Panc1 (cell line): ENCODE measurements at regions not wholly inside any gene's neighbourhood (a gene's known extent, or its start where the extent isn't known, plus 50 kb on each side); places are given as distances from the start of the nearest gene placed in this dataset.

Experiments
- ATAC-seq: fragments of 200-7000 bp; cut with Tn5 transposase; 2 replicates; pipeline ENCODE4 v1.9.1; 2020; ENCODE audit warnings: mild to moderate bottlenecking, moderate library complexity
- BruUV-seq: library from RNA; stranded (reverse); fragments of 400-500 nt; replicated peaks from 2 replicates; lab custom pipeline; 2021; lab: Mats Ljungman, UMichigan
- CTCF ChIA-PET: fragments of 300-600 bp; sonication (Branson Sonifier 250); formaldehyde crosslinking; loops from one replicate; lab custom pipeline; 2022; ENCODE audit warnings: antibody characterized with exemption; lab: Charles Lee
- POLR2A ChIA-PET: fragments of 300-600 bp; sonication (Branson Sonifier 250); formaldehyde crosslinking; loops from one replicate; lab custom pipeline; 2022; ENCODE audit warnings: antibody characterized with exemption; lab: Charles Lee
- DNase-seq: peaks from one replicate; pipeline ENCODE4 v3.0.0-alpha.2; 2010; ENCODE audit warnings: low read depth, low spot score
- H3K27ac ChIP-seq: 2 replicates; pipeline ENCODE4 v1.5.1; 2011; ENCODE audit warnings: mild to moderate bottlenecking, low read length, inconsistent platforms
- H3K27me3 ChIP-seq: fragments of 200-500 bp; sonication (Bioruptor generic); 2 replicates; pipeline ENCODE4 v1.6.0; 2014; ENCODE audit warnings: low read length, inconsistent platforms; ENCODE audit not compliant: control insufficient read depth, insufficient read depth
- H3K36me3 ChIP-seq: fragments of 200-500 bp; sonication (Bioruptor generic); 2 replicates; pipeline ENCODE4 v1.5.1; 2014; ENCODE audit warnings: inconsistent platforms, mild to moderate bottlenecking, low read length, moderate library complexity; ENCODE audit not compliant: control insufficient read depth, insufficient read depth
- H3K4me1 ChIP-seq: 2 replicates; pipeline ENCODE4 v1.5.1; 2011; ENCODE audit warnings: inconsistent platforms, mild to moderate bottlenecking, low read length, moderate library complexity; ENCODE audit not compliant: control insufficient read depth, insufficient read depth
- H3K4me3 ChIP-seq, 2 experiments: 2 replicates each; pipeline ENCODE4 v1.5.1; 2011 to 2012; ENCODE audit warnings: low read depth in 2 of 2, low read length in 2 of 2, mild to moderate bottlenecking in 2 of 2, inconsistent platforms in 1 of 2, moderate library complexity in 1 of 2
- H3K9me3 ChIP-seq: fragments of 200-500 bp; sonication (Bioruptor generic); 2 replicates; pipeline ENCODE4 v1.5.1; 2014; ENCODE audit warnings: low read depth, mild to moderate bottlenecking, inconsistent platforms, low read length, moderate library complexity; ENCODE audit not compliant: control insufficient read depth, insufficient read depth
- POLR2AphosphoS5 ChIP-seq: IDR thresholded peaks from 2 replicates; pipeline ENCODE4 v1.6.1; 2012; ENCODE audit warnings: mild to moderate bottlenecking, low read depth, low read length, moderate library complexity
- SIN3A ChIP-seq: IDR thresholded peaks from 2 replicates; pipeline ENCODE4 v1.6.1; 2012; ENCODE audit warnings: low read depth, mild to moderate bottlenecking, low read length, moderate library complexity, borderline replicate concordance; ENCODE audit not compliant: insufficient read depth
- TCF7L2 ChIP-seq: IDR thresholded peaks from 2 replicates; pipeline ENCODE4 v1.6.1; 2011; ENCODE audit warnings: mild to moderate bottlenecking, low read depth, low read length, inconsistent platforms
- in situ Hi-C: cut with HindIII; loops from 2 replicates; pipeline ENCODE4 v1.10.0; 2016; ENCODE audit warnings: low sequenced_read_pairs, low pct_unique_long_range_greater_than_20kb
- intact Hi-C: fragments of 100-400 bp; cut with micrococcal nuclease; formaldehyde crosslinking; loops from one replicate; pipeline ENCODE4 v1.10.0; 2022; ENCODE audit not compliant: unreplicated experiment
- TF ChIP-seq, protein P1 (sequence below): fragments of 450-650 bp; IDR thresholded peaks from 2 replicates; pipeline ENCODE4 v1.5.1; 2017; ENCODE audit warnings: mild to moderate bottlenecking
- TF ChIP-seq, protein P2 (sequence below), 2 experiments: IDR thresholded peaks; 2 replicates each; pipeline ENCODE4 v1.6.1; 2011 to 2012; ENCODE audit warnings: low read depth in 2 of 2, control low read depth in 1 of 2, low read length in 1 of 2, mild to moderate bottlenecking in 1 of 2, moderate library complexity in 1 of 2; ENCODE audit not compliant: insufficient read depth in 1 of 2

DNA sequence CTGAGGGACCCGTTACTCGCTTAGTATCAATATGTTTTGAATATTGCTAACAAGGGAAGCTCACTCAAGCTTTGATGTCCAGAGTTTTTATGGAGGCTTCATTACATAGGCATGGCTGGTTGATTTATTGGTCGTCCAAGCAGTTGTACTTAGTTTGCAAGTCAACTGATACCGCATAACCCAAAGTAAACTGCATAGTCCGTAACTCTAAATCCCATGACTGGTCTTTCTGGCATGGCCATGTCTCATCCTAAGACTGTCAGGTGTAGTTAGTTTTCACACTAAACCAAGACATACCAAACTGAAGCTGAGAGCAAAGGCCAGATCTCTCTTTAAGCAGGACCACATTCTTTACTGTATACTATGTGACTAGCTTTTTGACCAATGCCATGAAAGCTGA, 397.9 kb downstream of the TFEC start:
- DNase-seq: no peak
- Histone ChIP-seq H3K4me3 (no peak overlapping the region), H3K27me3 (no peaks in the 10 kb centered on the region), H3K36me3 (no peaks in the 10 kb centered on the region; the same call in 1 of the 2 replicates), H3K9me3 (no peaks in the 10 kb centered on the region), H3K4me1 (no peaks in the 10 kb centered on the region), H3K27ac (no peak overlapping the region)
- no peak for ATAC-seq
- TF ChIP-seq SIN3A: no peak
- TF ChIP-seq POLR2AphosphoS5: no peak
- TF ChIP-seq, protein P1, sequence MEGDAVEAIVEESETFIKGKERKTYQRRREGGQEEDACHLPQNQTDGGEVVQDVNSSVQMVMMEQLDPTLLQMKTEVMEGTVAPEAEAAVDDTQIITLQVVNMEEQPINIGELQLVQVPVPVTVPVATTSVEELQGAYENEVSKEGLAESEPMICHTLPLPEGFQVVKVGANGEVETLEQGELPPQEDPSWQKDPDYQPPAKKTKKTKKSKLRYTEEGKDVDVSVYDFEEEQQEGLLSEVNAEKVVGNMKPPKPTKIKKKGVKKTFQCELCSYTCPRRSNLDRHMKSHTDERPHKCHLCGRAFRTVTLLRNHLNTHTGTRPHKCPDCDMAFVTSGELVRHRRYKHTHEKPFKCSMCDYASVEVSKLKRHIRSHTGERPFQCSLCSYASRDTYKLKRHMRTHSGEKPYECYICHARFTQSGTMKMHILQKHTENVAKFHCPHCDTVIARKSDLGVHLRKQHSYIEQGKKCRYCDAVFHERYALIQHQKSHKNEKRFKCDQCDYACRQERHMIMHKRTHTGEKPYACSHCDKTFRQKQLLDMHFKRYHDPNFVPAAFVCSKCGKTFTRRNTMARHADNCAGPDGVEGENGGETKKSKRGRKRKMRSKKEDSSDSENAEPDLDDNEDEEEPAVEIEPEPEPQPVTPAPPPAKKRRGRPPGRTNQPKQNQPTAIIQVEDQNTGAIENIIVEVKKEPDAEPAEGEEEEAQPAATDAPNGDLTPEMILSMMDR: no peak
- no TSS peak for BruUV-seq
- in situ Hi-C loops (no loop called here), intact Hi-C loops (no loop called here)
- ChIA-PET POLR2A (no interaction called here), CTCF (no interaction called here)

DNA sequence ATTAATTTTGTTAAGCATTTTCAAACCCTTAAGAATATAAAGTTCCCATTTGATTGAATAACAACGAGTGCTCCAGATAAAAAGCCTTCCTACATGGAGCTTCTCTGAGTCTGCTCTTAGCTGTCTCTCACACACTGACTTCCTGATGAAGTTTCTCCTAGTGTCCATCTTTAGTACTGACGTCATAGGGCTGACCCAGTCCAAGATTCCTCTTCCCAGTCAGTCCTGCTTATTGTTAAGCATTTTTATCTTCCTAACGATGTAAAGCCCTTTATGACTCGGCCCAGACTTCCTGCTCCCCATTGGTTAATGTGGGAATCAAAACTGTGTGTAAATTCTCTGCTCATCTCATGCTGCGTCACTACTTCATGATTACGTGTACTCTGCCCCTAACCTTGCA, 398.8 kb downstream of the TFEC start:
- Histone ChIP-seq H3K9me3 (no peaks in the 10 kb centered on the region), H3K36me3 (no peaks in the 10 kb centered on the region; the same call in 1 of the 2 replicates), H3K27ac (no peak overlapping the region), H3K27me3 (no peaks in the 10 kb centered on the region), H3K4me1 (no peaks in the 10 kb centered on the region), H3K4me3 (no peak overlapping the region)
- ATAC-seq: no peak
- CTCF ChIA-PET: no interaction called here
- DNase-seq: no peak
- intact Hi-C loops (no loop called here), in situ Hi-C loops (no loop called here)
- POLR2A ChIA-PET: no interaction called here
- TF ChIP-seq, protein P1: no peak
- TF ChIP-seq SIN3A (no peak), TCF7L2 (no peak), POLR2AphosphoS5 (no peak)
- TF ChIP-seq, protein P2, sequence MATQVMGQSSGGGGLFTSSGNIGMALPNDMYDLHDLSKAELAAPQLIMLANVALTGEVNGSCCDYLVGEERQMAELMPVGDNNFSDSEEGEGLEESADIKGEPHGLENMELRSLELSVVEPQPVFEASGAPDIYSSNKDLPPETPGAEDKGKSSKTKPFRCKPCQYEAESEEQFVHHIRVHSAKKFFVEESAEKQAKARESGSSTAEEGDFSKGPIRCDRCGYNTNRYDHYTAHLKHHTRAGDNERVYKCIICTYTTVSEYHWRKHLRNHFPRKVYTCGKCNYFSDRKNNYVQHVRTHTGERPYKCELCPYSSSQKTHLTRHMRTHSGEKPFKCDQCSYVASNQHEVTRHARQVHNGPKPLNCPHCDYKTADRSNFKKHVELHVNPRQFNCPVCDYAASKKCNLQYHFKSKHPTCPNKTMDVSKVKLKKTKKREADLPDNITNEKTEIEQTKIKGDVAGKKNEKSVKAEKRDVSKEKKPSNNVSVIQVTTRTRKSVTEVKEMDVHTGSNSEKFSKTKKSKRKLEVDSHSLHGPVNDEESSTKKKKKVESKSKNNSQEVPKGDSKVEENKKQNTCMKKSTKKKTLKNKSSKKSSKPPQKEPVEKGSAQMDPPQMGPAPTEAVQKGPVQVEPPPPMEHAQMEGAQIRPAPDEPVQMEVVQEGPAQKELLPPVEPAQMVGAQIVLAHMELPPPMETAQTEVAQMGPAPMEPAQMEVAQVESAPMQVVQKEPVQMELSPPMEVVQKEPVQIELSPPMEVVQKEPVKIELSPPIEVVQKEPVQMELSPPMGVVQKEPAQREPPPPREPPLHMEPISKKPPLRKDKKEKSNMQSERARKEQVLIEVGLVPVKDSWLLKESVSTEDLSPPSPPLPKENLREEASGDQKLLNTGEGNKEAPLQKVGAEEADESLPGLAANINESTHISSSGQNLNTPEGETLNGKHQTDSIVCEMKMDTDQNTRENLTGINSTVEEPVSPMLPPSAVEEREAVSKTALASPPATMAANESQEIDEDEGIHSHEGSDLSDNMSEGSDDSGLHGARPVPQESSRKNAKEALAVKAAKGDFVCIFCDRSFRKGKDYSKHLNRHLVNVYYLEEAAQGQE (IDR thresholded peaks at IDR 0.05; ENCODE audit: insufficient read depth in 1 of 2, low read depth in 2 of 2, low read length in 1 of 2): no peak
- BruUV-seq: no TSS peak
